Kidney epithelial cell (primary cell): ENCODE measurements at regions not wholly inside any gene's neighbourhood (a gene's known extent, or its start where the extent isn't known, plus 50 kb on each side); places are given as distances from the start of the nearest gene placed in this dataset.

ENCODE experiments used
- DNase-seq: peaks from one replicate; pipeline ENCODE4 v3.0.0-alpha.2; 2010; ENCODE audit warnings: low read depth
- H3K27me3 ChIP-seq: 2 replicates; pipeline ENCODE4 v1.6.0; 2011; ENCODE audit warnings: low read length; ENCODE audit not compliant: control insufficient read depth, insufficient read depth
- H3K36me3 ChIP-seq: 2 replicates; pipeline ENCODE4 v1.5.1; 2011; ENCODE audit warnings: low read length; ENCODE audit not compliant: control insufficient read depth, insufficient read depth
- H3K4me3 ChIP-seq: 2 replicates; pipeline ENCODE4 v1.5.1; 2011; ENCODE audit warnings: low read depth, mild to moderate bottlenecking, control low read depth, low read length
- CTCF ChIP-seq: IDR thresholded peaks from 2 replicates; pipeline ENCODE4 v1.5.1; 2011; ENCODE audit warnings: mild to moderate bottlenecking, moderate library complexity, low read length, control low read depth, inconsistent platforms; ENCODE audit not compliant: insufficient read depth, poor library complexity, severe bottlenecking

DNA sequence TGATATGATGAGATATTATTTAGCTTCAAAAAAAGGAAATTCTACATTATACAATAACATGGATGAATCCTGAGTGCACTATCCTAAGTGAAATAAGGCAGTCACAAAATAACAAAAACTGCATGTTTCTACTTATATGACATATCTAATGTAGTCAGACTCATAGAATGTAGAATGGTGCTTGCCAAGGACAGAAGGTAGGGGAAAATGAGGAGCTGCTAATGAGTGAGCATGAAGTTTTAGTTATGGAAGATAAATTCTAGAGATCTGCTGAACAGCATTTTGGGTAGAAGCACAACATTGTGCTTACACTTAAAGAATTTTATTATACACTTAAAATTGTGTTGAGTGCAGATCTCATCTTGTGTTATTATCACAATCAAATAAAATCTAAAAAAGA is 812.4 kb downstream of the KCTD16 start:
- no peak overlapping the region for H3K4me3 ChIP-seq
- no peak for TF ChIP-seq CTCF
- H3K27me3 ChIP-seq: no peaks in the 10 kb centered on the region
- no peaks in the 10 kb centered on the region for H3K36me3 ChIP-seq
- no peak for DNase-seq

- H3K36me3 ChIP-seq: no peaks in the 10 kb centered on the region
- no peak for TF ChIP-seq CTCF
- no peak for DNase-seq
These were observed 809.0 kb downstream of the KCTD16 start for GRCh38 chr5:144979516-144980264.

GRCh38 chr5:144972317-144972716 is 801.6 kb downstream of the KCTD16 start:
- H3K4me3 ChIP-seq: no peak overlapping the region
- H3K27me3 ChIP-seq: no peaks in the 10 kb centered on the region
- no peak for TF ChIP-seq CTCF

More at GRCh38 chr5:144979516-144980264, 809.0 kb downstream of the KCTD16 start:
- no peaks in the 10 kb centered on the region for H3K27me3 ChIP-seq
- H3K4me3 ChIP-seq: no peak overlapping the region

DNA sequence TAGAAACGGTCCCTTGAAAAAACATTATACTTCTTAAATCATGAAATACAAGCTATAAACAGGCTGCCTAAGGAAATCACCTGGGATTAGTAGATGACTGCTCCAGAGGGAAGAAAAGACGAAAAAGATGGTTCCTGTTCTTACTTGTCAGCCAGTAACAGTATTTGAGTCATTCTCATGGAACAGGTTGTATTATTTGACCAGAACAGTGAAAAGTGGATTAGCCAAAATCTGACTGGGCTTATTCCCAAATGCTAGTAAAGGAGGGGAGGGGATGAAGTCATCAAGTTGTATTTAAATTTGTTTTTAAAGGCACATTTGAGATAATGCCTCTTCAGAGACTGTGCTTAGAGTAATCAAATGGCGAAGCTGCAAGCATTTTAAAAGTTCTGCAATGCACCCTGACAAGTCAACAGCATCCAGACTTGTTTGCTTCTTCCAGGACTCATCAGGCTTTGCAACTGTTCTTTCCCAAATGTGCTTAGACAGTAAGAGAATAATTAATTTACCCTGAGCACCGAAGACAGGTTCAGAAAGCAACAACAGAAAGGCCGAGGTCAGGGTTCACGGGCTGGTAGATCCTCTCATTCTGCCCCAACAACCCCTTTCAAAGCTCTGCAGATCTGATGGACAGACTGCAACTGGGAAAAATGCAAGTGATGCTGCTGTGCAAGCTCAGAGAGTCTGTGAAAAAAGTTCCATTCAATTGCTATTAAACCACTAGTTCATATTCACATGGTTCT is 800.6 kb downstream of the KCTD16 start:
- Histone ChIP-seq H3K27me3 (no peaks in the 10 kb centered on the region), H3K4me3 (no peak overlapping the region), H3K36me3 (no peaks in the 10 kb centered on the region)
- TF ChIP-seq CTCF: no peak
- DNase-seq: no peak

More at GRCh38 chr5:144972317-144972716, 801.6 kb downstream of the KCTD16 start:
- H3K36me3 ChIP-seq: no peaks in the 10 kb centered on the region
- no peak for DNase-seq

- H3K4me3 ChIP-seq: no peak overlapping the region
- no peaks in the 10 kb centered on the region for H3K27me3 ChIP-seq
- DNase-seq: no peak
- no peaks in the 10 kb centered on the region for H3K36me3 ChIP-seq
- TF ChIP-seq CTCF: no peak
These were observed 789.6 kb downstream of the KCTD16 start for GRCh38 chr5:144960296-144960695.
